ENCODE measurements at regions not wholly inside any gene's neighbourhood (a gene's known extent, or its start where the extent isn't known, plus 50 kb on each side); places are given as distances from the start of the nearest gene placed in this dataset.

DNA sequence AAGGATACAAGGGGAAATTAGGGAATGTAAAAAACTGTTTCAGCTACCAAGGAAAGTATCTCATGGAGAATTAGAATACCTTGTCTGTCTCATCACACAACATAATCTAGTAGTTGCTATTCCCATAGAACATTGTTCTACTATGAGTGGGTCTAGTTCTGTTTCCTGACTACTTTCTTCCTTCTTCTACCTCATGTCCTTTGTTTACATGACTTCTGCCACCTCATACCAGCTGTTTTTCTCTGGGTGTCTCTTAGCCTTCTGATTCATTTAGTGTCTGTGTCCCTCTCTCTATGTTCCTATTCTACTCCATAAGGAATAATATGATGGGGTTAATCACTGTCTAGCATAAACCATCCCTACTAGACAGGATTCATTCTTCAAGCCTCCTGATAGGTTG lies 887.3 kb downstream of the DIAPH3 start:
- H3K27me3 ChIP-seq (ENCODE audit: control insufficient read depth in 1 of 2, insufficient read depth in 2 of 2, low read length in 2 of 2): no peaks in the 10 kb centered on the region
- no peaks in the 10 kb centered on the region for H3K36me3 ChIP-seq (replicated peaks in 1 of 2; ENCODE audit: control insufficient read depth in 1 of 2, insufficient read depth in 2 of 2, low read length in 2 of 2)
- H3K79me2 ChIP-seq (ENCODE audit: insufficient read depth, low read length): no peaks in the 10 kb centered on the region
- FAIRE-seq (no peak), ATAC-seq (no peak), DNase-seq (ENCODE audit: low spot score) (no peak)
- no TSS peak for BruUV-seq (replicated peaks)
- no peak overlapping the region for H3K9ac ChIP-seq (ENCODE audit: insufficient read depth, low read depth, low read length)
- no peak overlapping the region for H3K4me3 ChIP-seq (replicated peaks in 1 of 3; ENCODE audit: insufficient read depth in 1 of 3, low read depth in 2 of 3, low read length in 3 of 3)
- TF ChIP-seq ZNF549 (CRISPR knock-in tag; IDR thresholded peaks at IDR 0.05) (no peak), ZNF33B (CRISPR knock-in tag; IDR thresholded peaks at IDR 0.05) (no peak), GFI1 (CRISPR knock-in tag; IDR thresholded peaks at IDR 0.05; ENCODE audit: borderline replicate concordance) (no peak)
- TF ChIP-seq, protein P1, sequence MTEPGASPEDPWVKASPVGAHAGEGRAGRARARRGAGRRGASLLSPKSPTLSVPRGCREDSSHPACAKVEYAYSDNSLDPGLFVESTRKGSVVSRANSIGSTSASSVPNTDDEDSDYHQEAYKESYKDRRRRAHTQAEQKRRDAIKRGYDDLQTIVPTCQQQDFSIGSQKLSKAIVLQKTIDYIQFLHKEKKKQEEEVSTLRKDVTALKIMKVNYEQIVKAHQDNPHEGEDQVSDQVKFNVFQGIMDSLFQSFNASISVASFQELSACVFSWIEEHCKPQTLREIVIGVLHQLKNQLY (CRISPR knock-in tag; IDR thresholded peaks at IDR 0.05): no peak
- no peaks in the 10 kb centered on the region for H3K9me3 ChIP-seq (ENCODE audit: low read length)
- no peak overlapping the region for H2AFZ ChIP-seq (ENCODE audit: low read length)
- intact Hi-C loops (cut with micrococcal nuclease; ENCODE audit: unreplicated experiment): no loop called here
- CTCF ChIA-PET (ENCODE audit: low intra/inter-chr PET ratio, low total read pairs): no interaction called here
- in situ Hi-C loops (cut with HindIII; ENCODE audit: extremely low pct_ligation_motif_present, low pct_unique_long_range_greater_than_20kb): no loop called here
- H3K4me1 ChIP-seq (ENCODE audit: insufficient read depth, low read length): no peaks in the 10 kb centered on the region
- H4K20me1 ChIP-seq (ENCODE audit: insufficient read depth, low read length): no peaks in the 10 kb centered on the region
- no peak overlapping the region for H3K27ac ChIP-seq (ENCODE audit: extremely low read length, insufficient read depth, low read length)
- H3K4me2 ChIP-seq (ENCODE audit: low read depth, low read length): no peak overlapping the region
- POLR2A ChIA-PET: no interaction called here

DNA sequence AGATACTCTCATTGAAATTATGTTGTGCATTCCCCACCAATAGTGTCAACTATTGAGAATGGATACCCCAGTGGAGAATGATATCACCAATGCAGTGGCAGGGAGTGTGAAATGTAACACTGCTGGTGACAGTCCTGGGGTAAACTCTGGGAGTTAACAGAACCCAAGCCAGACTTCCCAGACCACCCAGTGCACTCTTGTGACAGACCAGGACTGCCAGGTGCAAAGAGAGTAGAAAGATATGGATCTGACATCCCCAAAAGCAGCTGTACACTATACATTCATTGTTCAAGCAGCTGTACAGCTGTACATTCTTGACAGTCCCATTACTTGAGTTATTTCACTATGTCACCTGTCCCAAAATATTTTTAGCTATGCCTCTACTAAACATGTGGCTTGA lies 886.6 kb downstream of the DIAPH3 start:
- Histone ChIP-seq H3K36me3 (replicated peaks in 1 of 2; ENCODE audit: control insufficient read depth in 1 of 2, insufficient read depth in 2 of 2, low read length in 2 of 2) (no peaks in the 10 kb centered on the region), H3K4me2 (ENCODE audit: low read depth, low read length) (no peak overlapping the region), H4K20me1 (ENCODE audit: insufficient read depth, low read length) (no peaks in the 10 kb centered on the region), H3K9ac (ENCODE audit: insufficient read depth, low read depth, low read length) (no peak overlapping the region), H3K27me3 (ENCODE audit: control insufficient read depth in 1 of 2, insufficient read depth in 2 of 2, low read length in 2 of 2) (no peaks in the 10 kb centered on the region), H3K79me2 (ENCODE audit: insufficient read depth, low read length) (no peaks in the 10 kb centered on the region), H3K4me3 (replicated peaks in 1 of 3; ENCODE audit: insufficient read depth in 1 of 3, low read depth in 2 of 3, low read length in 3 of 3) (no peak overlapping the region), H3K27ac (ENCODE audit: extremely low read length, insufficient read depth, low read length) (no peak overlapping the region), H2AFZ (ENCODE audit: low read length) (no peak overlapping the region), H3K9me3 (ENCODE audit: low read length) (no peaks in the 10 kb centered on the region), H3K4me1 (ENCODE audit: insufficient read depth, low read length) (no peaks in the 10 kb centered on the region)
- in situ Hi-C loops (cut with HindIII; ENCODE audit: extremely low pct_ligation_motif_present, low pct_unique_long_range_greater_than_20kb) (no loop called here), intact Hi-C loops (cut with micrococcal nuclease; ENCODE audit: unreplicated experiment) (no loop called here)
- ATAC-seq (no peak), DNase-seq (ENCODE audit: low spot score) (no peak), FAIRE-seq (no peak)
- TF ChIP-seq ARNTL (CRISPR knock-in tag; IDR thresholded peaks at IDR 0.05): no peak
- no peak for TF ChIP-seq ZNF530 (CRISPR knock-in tag; IDR thresholded peaks at IDR 0.05; ENCODE audit: low read depth)
- BruUV-seq (replicated peaks): no TSS peak
- CTCF ChIA-PET (ENCODE audit: low intra/inter-chr PET ratio, low total read pairs): no interaction called here
- POLR2A ChIA-PET: no interaction called here

All from HepG2 (cell line).